ENCODE measurements at regions not wholly inside any gene's neighbourhood (a gene's known extent, or its start where the extent isn't known, plus 50 kb on each side); places are given as distances from the start of the nearest gene placed in this dataset.
A peak's percentile ranks its signal among the peaks of the same experiment; 100 is the strongest.

DNA sequence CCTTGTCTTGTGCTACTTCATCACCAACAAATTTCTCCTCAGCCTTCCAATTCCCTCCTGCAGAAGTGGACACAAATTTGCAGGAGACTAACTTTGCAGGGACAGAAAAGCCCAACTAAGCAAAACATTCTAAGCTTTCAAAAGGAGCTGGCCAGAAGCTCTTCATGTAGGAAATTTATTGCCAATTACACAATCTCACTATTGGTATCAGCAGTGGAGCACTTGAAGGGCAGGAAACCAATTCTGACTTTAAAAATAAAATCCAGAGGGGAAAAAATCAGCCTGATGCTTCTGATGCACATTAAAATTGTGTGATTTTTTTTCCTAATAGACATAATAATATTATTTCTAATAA lies 193.3 kb downstream of the LY86 start:
- no peak for DNase-seq (ENCODE audit: low read depth)

GRCh38 chr6:6783721-6784120 lies 195.2 kb downstream of the LY86 start:
- DNase-seq (ENCODE audit: low read depth): no peak

- DNase-seq (ENCODE audit: low read depth): no peak
Observed at GRCh38 chr6:6784514-6785162, 196.1 kb downstream of the LY86 start.

DNA sequence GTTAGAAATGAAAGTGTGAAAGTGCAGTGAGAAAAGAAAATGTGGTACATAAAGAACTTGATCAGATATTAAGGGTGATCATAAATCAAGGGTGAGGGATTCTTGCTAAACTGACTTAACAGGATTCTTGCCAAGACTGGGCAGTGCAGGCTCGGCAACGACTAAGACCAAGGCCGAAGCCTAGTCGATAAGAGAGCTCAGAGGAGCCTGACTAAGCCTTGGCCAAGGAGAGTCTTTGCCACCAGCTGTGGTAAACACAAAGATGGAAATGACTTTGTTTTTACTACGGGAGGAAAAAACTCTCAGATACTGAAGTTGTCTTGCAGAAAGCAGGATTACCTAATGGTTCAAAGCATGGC lies 196.6 kb downstream of the LY86 start:
- no peak for DNase-seq (ENCODE audit: low read depth)

GRCh38 chr6:6788394-6789032 lies 200.0 kb downstream of the LY86 start:
- DNase-seq (ENCODE audit: low read depth): no peak

DNA sequence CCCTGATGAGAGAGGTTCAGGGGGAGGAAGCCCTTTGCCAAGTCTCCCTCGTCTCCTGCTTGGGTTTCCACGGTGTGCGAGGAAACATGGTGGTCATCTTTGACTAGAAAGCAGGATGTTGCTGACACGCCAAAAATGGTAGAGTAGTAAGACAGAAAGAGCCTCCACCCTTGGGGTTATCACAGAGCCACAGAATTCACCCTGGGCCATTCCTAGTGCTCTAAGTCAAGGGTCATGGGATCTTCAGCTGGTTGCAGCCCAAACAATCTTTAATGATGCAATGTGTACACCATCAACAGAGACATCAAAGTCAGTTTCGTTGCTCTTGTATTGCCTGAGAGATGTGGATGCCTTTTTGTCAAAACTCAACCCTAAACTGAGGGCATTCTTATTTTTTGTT lies 201.9 kb downstream of the LY86 start:
- no peak for DNase-seq (ENCODE audit: low read depth)

- DNase-seq (ENCODE audit: low read depth): no peak
Observed at GRCh38 chr6:6790891-6791290, 202.4 kb downstream of the LY86 start.

DNA sequence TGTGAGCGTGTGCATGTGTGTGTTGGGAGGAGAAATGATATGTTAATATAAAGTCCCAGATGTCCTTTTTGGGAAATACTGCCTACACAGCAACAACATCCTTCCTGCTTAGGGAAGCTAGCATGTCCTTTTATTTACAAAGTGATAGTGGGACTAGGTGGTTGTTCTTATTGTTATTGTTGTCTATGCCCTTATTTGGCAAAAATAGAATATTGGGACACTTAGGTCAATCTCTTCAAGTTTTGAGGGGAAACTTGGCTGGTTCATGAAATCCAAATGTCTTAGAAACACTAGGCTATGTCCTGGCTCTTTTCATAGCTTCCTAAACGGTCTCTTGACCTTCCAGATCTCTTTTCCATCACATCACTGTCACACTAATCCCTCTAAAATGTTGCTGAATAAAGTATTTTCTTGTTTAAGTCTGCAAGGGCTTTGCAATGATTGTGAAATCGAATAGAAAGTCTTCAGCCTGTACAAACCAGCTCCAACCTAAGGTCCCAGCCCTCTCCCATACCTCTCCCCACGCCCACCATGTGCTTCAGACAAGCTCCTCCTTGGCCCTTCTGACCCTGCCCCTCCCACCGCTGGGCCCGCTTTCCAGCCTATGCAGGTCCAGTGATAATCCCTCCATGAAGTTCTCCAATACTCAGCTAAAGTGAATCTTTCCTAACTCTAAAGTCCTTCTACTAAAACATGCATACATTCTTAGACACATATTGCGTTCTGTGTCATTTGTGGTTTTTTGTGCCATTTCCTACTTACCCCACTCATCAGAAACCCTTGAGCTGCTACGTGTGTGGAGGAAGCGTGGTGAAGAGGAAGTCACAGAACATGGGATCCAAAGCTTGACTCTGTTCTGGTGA lies 205.1 kb downstream of the LY86 start:
- no peak for DNase-seq (ENCODE audit: low read depth)

DNA sequence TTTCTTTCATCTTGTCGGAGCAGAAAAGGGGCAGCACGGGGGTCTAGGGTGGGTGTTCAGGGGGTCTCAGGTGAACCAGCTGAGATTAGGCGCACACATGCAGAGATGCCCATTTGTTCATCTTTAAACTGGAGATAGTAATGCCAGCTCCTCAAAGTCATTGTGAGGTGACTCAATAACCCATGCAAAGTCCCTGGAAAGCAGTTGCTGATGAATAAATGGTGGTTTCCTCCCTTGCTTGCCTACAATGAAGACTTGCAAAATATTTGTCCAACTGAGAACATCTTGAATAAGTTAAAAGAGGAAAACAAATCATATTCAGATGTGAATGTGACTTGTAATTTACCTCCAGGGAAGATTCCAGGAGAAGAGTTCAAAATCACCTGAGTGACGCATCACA lies 206.9 kb downstream of the LY86 start:
- DNase-seq (ENCODE audit: low read depth): no peak

GRCh38 chr6:6796818-6797217 lies 208.3 kb downstream of the LY86 start:
- no peak for DNase-seq (ENCODE audit: low read depth)

- DNase-seq (ENCODE audit: low read depth): no peak
Observed at GRCh38 chr6:6798448-6798860, 209.9 kb downstream of the LY86 start.

GRCh38 chr6:6801005-6801335 lies 212.4 kb downstream of the LY86 start:
- DNase-seq (ENCODE audit: low read depth): no peak

DNA sequence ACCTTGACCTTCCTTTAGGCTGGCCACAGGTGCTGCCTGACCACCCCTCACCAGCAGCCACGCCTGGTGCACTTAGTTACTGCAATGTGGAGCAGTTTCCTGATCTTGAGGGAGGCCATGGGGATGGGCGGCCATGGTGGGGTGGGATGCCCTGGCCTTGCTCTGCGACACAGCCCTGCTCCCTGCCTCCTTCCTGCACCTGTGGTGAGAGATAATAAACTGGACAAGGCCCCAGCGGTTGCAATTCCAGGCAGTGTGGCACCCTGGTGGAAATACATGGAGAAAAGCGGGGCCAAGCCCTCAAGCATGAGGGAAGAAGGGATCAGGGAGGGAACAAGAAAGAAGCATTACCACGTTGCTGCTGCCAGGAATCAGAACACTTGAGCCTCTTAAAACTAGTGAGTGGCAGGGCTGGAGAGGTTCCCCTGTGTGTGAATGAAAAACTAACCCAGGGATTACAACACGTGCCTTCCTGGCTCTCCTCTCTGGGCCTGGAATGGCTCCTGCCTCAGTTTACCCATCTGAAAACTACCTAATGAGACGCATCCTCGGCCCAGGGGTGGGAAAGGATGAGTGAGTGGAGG lies 213.2 kb downstream of the LY86 start:
- DNase-seq (ENCODE audit: low read depth): no peak

DNA sequence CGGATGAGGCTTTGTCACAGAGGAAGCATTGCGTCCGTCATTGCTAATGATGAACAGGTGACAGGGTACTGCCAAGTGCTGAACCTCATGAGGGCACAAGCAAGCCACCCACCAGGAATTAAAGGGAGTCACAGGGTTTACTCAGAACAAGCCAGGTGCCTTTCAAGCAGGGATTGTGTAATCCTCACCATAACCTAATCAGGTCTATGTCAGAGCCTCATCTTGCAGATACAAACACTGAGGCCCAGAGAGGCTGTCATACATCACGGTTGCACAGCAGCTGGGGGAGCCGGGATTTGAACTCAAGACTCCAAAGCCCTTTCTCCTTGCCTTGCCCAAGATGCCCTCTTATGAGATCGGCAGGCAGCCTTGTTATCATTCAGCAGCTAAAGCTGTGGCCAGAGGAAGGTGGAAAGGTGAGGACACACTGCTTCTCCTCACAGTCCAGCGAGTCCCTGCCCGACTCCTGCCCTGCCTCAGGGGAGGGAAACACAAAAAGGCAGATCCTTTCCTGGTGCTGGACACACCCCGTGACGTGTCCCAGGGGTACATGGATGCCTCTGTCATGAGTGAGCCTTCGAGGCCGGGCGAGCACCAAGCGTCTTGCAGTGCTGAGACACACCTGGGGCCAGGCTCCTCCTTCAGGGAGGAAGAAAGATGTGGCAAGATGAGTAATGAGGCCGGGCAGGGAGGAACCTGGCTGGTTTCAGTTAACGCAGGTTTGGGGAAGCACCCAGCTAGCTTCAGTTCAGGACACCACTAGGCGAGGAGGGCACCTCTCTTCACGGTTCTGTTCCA lies 214.9 kb downstream of the LY86 start:
- DNase-seq (ENCODE audit: low read depth): no peak

GRCh38 chr6:6804843-6805615 lies 216.5 kb downstream of the LY86 start:
- DNase-seq (ENCODE audit: low read depth): no peak

DNA sequence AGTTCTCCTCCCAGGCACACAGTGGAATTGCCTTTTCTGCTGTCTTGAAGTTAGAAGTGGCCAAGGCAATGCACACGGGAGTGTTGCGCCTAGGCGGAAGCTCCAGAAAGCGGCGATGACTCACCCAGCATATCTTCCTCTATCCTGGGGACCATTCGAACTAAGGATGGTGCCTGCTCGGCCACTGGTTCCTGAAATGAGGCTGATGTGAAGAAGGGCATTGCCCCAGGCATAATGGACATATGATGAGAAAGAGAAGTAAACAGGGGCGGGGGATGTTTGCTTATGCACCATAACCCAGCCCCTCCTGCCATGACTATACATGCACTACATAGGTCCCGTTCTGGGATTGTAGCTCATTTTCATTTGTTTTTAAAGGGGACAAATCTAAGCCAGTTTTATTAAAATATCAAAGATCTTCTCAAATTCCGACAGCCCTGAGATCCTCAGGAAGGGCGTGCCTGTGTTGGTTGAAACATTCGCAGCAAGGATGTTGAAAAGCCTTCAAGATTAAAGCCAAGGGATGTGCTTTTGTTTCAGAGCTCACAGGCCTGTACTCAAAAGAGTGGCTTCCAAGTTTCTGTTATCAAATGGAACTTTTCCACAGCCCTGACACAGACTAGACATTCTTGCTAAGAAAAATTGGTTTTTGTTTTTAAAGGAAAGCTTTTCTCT lies 218.5 kb downstream of the LY86 start:
- no peak for DNase-seq (ENCODE audit: low read depth)

DNA sequence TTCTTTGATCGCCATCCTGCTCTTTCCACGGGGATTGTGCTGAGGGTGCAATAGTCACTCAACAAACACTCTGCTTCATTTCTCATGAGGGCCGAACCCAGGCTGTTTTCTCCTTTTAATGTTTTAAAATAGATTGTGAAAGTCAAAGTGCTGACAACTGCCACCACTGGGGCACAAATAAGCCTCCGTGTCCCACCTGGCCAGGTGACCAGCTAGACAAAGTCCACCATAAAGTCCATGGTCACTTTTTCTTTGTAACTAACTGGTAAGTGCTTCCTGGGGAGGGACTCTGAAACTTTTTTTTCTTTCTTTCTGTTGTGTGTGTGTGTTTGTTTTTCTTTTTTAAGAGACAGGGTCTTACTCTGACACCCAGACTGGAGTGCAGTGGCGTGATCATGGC lies 219.8 kb downstream of the LY86 start:
- DNase-seq (ENCODE audit: low read depth): no peak

DNA sequence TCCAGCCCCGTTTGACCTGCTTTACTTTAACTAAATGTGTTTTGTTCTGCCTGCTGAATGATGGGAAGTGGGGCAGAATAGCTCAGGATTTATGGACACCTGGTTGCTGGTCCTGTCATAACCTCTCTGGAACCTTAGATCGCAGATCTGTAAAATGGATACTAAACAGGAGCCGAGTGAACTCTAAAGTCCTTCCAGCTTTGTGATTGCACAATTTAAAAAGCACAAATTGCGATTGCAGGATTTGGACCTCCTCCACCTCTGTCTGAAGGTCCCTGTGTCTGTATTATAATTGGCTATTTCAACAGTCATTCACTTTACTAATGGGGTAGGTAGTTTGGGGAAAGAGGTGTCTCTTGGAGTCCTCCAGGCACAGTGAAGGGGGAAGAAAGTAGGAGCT lies 220.4 kb downstream of the LY86 start:
- no peak for DNase-seq (ENCODE audit: low read depth)

DNA sequence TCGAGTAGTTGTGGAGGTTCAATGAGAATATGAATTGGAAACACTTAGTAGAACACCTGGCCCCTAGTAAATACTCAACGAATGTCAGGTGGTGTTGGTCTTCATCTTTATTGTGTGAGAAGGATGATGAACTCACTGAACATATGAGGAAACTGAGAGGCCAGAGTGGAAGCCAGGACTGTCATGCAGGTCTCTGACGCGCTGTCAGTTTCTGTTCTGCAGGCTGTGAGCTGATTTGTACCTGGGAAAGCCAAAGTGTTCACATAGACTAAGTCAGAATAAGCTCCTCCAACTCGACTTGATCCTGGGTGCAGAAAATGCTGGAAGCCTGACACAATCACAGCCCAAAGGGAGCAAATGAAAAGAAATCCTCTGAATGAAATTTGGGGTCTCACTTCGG lies 222.2 kb downstream of the LY86 start:
- DNase-seq (ENCODE audit: low read depth): no peak

DNA sequence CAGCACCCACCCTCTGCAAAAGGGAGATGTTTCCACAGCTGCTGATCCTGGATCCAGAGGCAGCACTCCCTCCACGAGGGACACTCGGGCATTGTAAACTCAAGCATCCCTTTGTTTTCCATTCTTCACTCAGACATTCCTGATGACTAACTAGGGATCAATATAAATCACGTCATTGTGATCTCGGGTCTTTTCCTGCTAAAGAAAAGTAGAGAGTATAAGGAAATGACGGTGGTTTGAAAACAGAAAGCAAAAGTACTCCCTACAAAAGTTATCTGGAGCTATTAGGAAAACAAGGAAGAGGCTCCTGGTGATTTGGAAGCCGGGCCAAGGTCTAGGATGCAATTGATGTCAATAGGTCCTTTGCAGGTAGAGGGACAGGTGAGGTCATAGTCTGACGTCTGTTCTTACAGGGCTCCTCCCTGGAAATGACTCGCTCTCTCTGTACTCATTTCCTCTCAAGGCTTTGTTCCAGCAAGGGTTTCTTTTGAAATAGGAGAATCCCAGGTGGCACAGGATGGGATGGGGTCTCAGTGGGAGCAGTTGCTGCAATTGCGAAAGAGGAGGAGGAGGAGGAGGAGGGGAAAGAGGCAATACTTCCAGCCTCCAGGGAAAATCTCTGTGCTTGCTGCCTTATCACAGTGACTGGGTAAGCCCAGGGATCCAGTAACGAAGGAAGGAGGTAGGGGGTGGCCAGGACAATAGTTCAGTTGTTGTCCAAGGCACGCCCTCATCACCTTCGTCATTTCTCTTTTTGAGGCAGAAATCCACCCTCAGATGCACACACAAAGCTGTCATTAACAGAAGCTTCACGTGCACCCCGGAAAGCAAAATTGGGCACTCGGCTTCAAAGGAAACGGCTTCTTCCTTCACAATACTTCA lies 222.8 kb downstream of the LY86 start:
- DNase-seq (ENCODE audit: low read depth): peak; percentile 2
